BE2C (cell line): ENCODE measurements at regions not wholly inside any gene's neighbourhood (a gene's known extent, or its start where the extent isn't known, plus 50 kb on each side); places are given as distances from the start of the nearest gene placed in this dataset.
"Not testable (repeated sequence)": the region's sequence is repeated elsewhere in the genome, so short reads cannot be mapped to it uniquely, and the experiment has no call there.

Experiments used
- DNase-seq: peaks from one replicate; pipeline ENCODE4 v3.0.0-alpha.2; 2020
- H3K27me3 ChIP-seq: fragments of 250-450 bp; sonication (Bioruptor Pico); 2 replicates; pipeline ENCODE4 v1.5.1; 2020; ENCODE audit warnings: mild to moderate bottlenecking
- H3K36me3 ChIP-seq: fragments of 250-450 bp; sonication (Bioruptor Pico); 2 replicates; pipeline ENCODE4 v1.5.1; 2020; ENCODE audit warnings: mild to moderate bottlenecking
- H3K4me1 ChIP-seq: fragments of 250-450 bp; sonication (Bioruptor Pico); 2 replicates; pipeline ENCODE4 v1.5.1; 2020
- H3K4me3 ChIP-seq: 2 replicates; pipeline ENCODE4 v1.5.1; 2011; ENCODE audit warnings: low read depth, low read length
- H3K9me3 ChIP-seq: fragments of 250-450 bp; sonication (Bioruptor Pico); 2 replicates; pipeline ENCODE4 v1.5.1; 2020
- CTCF ChIP-seq: IDR thresholded peaks from 2 replicates; pipeline ENCODE4 v1.5.1; 2012; ENCODE audit warnings: mild to moderate bottlenecking, low read depth, low read length

GRCh38 chr1:99397863-99398262 is 133.6 kb downstream of the PLPPR4 start:
- Histone ChIP-seq H3K9me3 (no peaks in the 10 kb centered on the region), H3K27me3 (no peaks in the 10 kb centered on the region), H3K4me1 (no peaks in the 10 kb centered on the region), H3K4me3 (no peak overlapping the region), H3K36me3 (no peaks in the 10 kb centered on the region)
- no peak for DNase-seq
- no peak for TF ChIP-seq CTCF

- not testable (repeated sequence) for H3K9me3 ChIP-seq, H3K27me3 ChIP-seq, H3K36me3 ChIP-seq, DNase-seq, H3K4me3 ChIP-seq, H3K4me1 ChIP-seq
Observed at GRCh38 chr1:99401556-99401955, 137.3 kb downstream of the PLPPR4 start.

- not testable (repeated sequence) for DNase-seq, H3K9me3 ChIP-seq, H3K27me3 ChIP-seq, H3K4me3 ChIP-seq, H3K36me3 ChIP-seq, H3K4me1 ChIP-seq
Observed at GRCh38 chr1:99404399-99404798, 140.1 kb downstream of the PLPPR4 start.

GRCh38 chr1:99405325-99405724 is 141.0 kb downstream of the PLPPR4 start:
- H3K4me3 ChIP-seq, DNase-seq, H3K9me3 ChIP-seq, H3K4me1 ChIP-seq, H3K36me3 ChIP-seq, H3K27me3 ChIP-seq: not testable (repeated sequence)

- no peaks in the 10 kb centered on the region for H3K36me3 ChIP-seq
- no peaks in the 10 kb centered on the region for H3K9me3 ChIP-seq
- no peaks in the 10 kb centered on the region for H3K4me1 ChIP-seq
- TF ChIP-seq CTCF = no peak
- H3K27me3 ChIP-seq = no peaks in the 10 kb centered on the region
- DNase-seq = no peak
- no peak overlapping the region for H3K4me3 ChIP-seq
Observed at GRCh38 chr1:99407018-99407417, 142.7 kb downstream of the PLPPR4 start.

GRCh38 chr1:99424087-99424486 is 159.8 kb downstream of the PLPPR4 start:
- Histone ChIP-seq H3K9me3 (no peaks in the 10 kb centered on the region), H3K4me3 (no peak overlapping the region), H3K36me3 (no peaks in the 10 kb centered on the region), H3K4me1 (no peaks in the 10 kb centered on the region), H3K27me3 (no peaks in the 10 kb centered on the region)
- TF ChIP-seq CTCF = no peak
- DNase-seq = no peak

GRCh38 chr1:99429754-99430153 is 165.5 kb downstream of the PLPPR4 start:
- DNase-seq = no peak
- no peak for TF ChIP-seq CTCF
- Histone ChIP-seq H3K36me3 (no peaks in the 10 kb centered on the region), H3K4me1 (no peaks in the 10 kb centered on the region), H3K4me3 (no peak overlapping the region), H3K27me3 (no peaks in the 10 kb centered on the region), H3K9me3 (no peaks in the 10 kb centered on the region)

- DNase-seq = no peak
- no peak for TF ChIP-seq CTCF
Observed at GRCh38 chr1:99438656-99439230, 174.5 kb downstream of the PLPPR4 start.

More at GRCh38 chr1:99438656-99439230, 174.5 kb downstream of the PLPPR4 start:
- Histone ChIP-seq H3K9me3 (no peaks in the 10 kb centered on the region), H3K36me3 (no peaks in the 10 kb centered on the region), H3K4me3 (no peak overlapping the region), H3K4me1 (peaks cover 7% of the 10 kb centered on the region), H3K27me3 (no peaks in the 10 kb centered on the region)
